Panc1 (cell line): ENCODE measurements at regions not wholly inside any gene's neighbourhood (a gene's known extent, or its start where the extent isn't known, plus 50 kb on each side); places are given as distances from the start of the nearest gene placed in this dataset.

Experiments used
- ATAC-seq: fragments of 200-7000 bp; cut with Tn5 transposase; 2 replicates; pipeline ENCODE4 v1.9.1; 2020; ENCODE audit warnings: mild to moderate bottlenecking, moderate library complexity
- BruUV-seq: library from RNA; stranded (reverse); fragments of 400-500 nt; replicated peaks from 2 replicates; lab custom pipeline; 2021; lab: Mats Ljungman, UMichigan
- CTCF ChIA-PET: fragments of 300-600 bp; sonication (Branson Sonifier 250); formaldehyde crosslinking; loops from one replicate; lab custom pipeline; 2022; ENCODE audit warnings: antibody characterized with exemption; lab: Charles Lee
- POLR2A ChIA-PET: fragments of 300-600 bp; sonication (Branson Sonifier 250); formaldehyde crosslinking; loops from one replicate; lab custom pipeline; 2022; ENCODE audit warnings: antibody characterized with exemption; lab: Charles Lee
- DNase-seq: peaks from one replicate; pipeline ENCODE4 v3.0.0-alpha.2; 2010; ENCODE audit warnings: low read depth, low spot score
- H3K27ac ChIP-seq: 2 replicates; pipeline ENCODE4 v1.5.1; 2011; ENCODE audit warnings: mild to moderate bottlenecking, low read length, inconsistent platforms
- H3K27me3 ChIP-seq: fragments of 200-500 bp; sonication (Bioruptor generic); 2 replicates; pipeline ENCODE4 v1.6.0; 2014; ENCODE audit warnings: low read length, inconsistent platforms; ENCODE audit not compliant: control insufficient read depth, insufficient read depth
- H3K36me3 ChIP-seq: fragments of 200-500 bp; sonication (Bioruptor generic); 2 replicates; pipeline ENCODE4 v1.5.1; 2014; ENCODE audit warnings: inconsistent platforms, mild to moderate bottlenecking, low read length, moderate library complexity; ENCODE audit not compliant: control insufficient read depth, insufficient read depth
- H3K4me1 ChIP-seq: 2 replicates; pipeline ENCODE4 v1.5.1; 2011; ENCODE audit warnings: inconsistent platforms, mild to moderate bottlenecking, low read length, moderate library complexity; ENCODE audit not compliant: control insufficient read depth, insufficient read depth
- H3K4me3 ChIP-seq, 2 experiments: 2 replicates each; pipeline ENCODE4 v1.5.1; 2011 to 2012; ENCODE audit warnings: low read depth in 2 of 2, low read length in 2 of 2, mild to moderate bottlenecking in 2 of 2, inconsistent platforms in 1 of 2, moderate library complexity in 1 of 2
- H3K9me3 ChIP-seq: fragments of 200-500 bp; sonication (Bioruptor generic); 2 replicates; pipeline ENCODE4 v1.5.1; 2014; ENCODE audit warnings: low read depth, mild to moderate bottlenecking, inconsistent platforms, low read length, moderate library complexity; ENCODE audit not compliant: control insufficient read depth, insufficient read depth
- CTCF ChIP-seq: fragments of 450-650 bp; IDR thresholded peaks from 2 replicates; pipeline ENCODE4 v1.5.1; 2017; ENCODE audit warnings: mild to moderate bottlenecking
- POLR2AphosphoS5 ChIP-seq: IDR thresholded peaks from 2 replicates; pipeline ENCODE4 v1.6.1; 2012; ENCODE audit warnings: mild to moderate bottlenecking, low read depth, low read length, moderate library complexity
- REST ChIP-seq, 2 experiments: IDR thresholded peaks; 2 replicates each; pipeline ENCODE4 v1.6.1; 2011 to 2012; ENCODE audit warnings: low read depth in 2 of 2, control low read depth in 1 of 2, low read length in 1 of 2, mild to moderate bottlenecking in 1 of 2, moderate library complexity in 1 of 2; ENCODE audit not compliant: insufficient read depth in 1 of 2
- SIN3A ChIP-seq: IDR thresholded peaks from 2 replicates; pipeline ENCODE4 v1.6.1; 2012; ENCODE audit warnings: low read depth, mild to moderate bottlenecking, low read length, moderate library complexity, borderline replicate concordance; ENCODE audit not compliant: insufficient read depth
- TCF7L2 ChIP-seq: IDR thresholded peaks from 2 replicates; pipeline ENCODE4 v1.6.1; 2011; ENCODE audit warnings: mild to moderate bottlenecking, low read depth, low read length, inconsistent platforms
- in situ Hi-C: cut with HindIII; loops from 2 replicates; pipeline ENCODE4 v1.10.0; 2016; ENCODE audit warnings: low sequenced_read_pairs, low pct_unique_long_range_greater_than_20kb
- intact Hi-C: fragments of 100-400 bp; cut with micrococcal nuclease; formaldehyde crosslinking; loops from one replicate; pipeline ENCODE4 v1.10.0; 2022; ENCODE audit not compliant: unreplicated experiment

GRCh38 chr14:36405589-36406274 lies 85.3 kb upstream of the MBIP start:
- Histone ChIP-seq H3K36me3 (no peaks in the 10 kb centered on the region), H3K9me3 (no peaks in the 10 kb centered on the region), H3K27ac (no peak overlapping the region), H3K27me3 (no peaks in the 10 kb centered on the region), H3K4me1 (no peaks in the 10 kb centered on the region), H3K4me3 (no peak overlapping the region)
- intact Hi-C loops = no loop called here
- CTCF ChIA-PET = no interaction called here
- POLR2A ChIA-PET = no interaction called here
- no TSS peak for BruUV-seq
- DNase-seq (no peak), ATAC-seq (no peak)
- in situ Hi-C loops = no loop called here
- TF ChIP-seq CTCF = no peak
- TF ChIP-seq REST (IDR thresholded peaks at IDR 0.05; ENCODE audit: insufficient read depth in 1 of 2, low read depth in 2 of 2, low read length in 1 of 2) = no peak
- no peak for TF ChIP-seq SIN3A
- TF ChIP-seq POLR2AphosphoS5 = no peak
- no peak for TF ChIP-seq TCF7L2

GRCh38 chr14:36402867-36403266 lies 82.4 kb upstream of the MBIP start:
- Histone ChIP-seq H3K4me1 (no peaks in the 10 kb centered on the region), H3K27me3 (no peaks in the 10 kb centered on the region), H3K4me3 (no peak overlapping the region), H3K36me3 (no peaks in the 10 kb centered on the region), H3K27ac (no peak overlapping the region), H3K9me3 (no peaks in the 10 kb centered on the region)
- ATAC-seq = no peak
- intact Hi-C loops (no loop called here), in situ Hi-C loops (no loop called here)
- no peak for DNase-seq
- POLR2A ChIA-PET = no interaction called here
- CTCF ChIA-PET = no interaction called here
- no TSS peak for BruUV-seq
- TF ChIP-seq TCF7L2 (no peak), POLR2AphosphoS5 (no peak), REST (IDR thresholded peaks at IDR 0.05; ENCODE audit: insufficient read depth in 1 of 2, low read depth in 2 of 2, low read length in 1 of 2) (no peak)
